Erythroblast (primary cell): ENCODE measurements at regions not wholly inside any gene's neighbourhood (a gene's known extent, or its start where the extent isn't known, plus 50 kb on each side); places are given as distances from the start of the nearest gene placed in this dataset.

ENCODE experiments used
- DNase-seq, 2 experiments: peaks; one replicate each; lab custom pipeline; 2025; lab: John Stamatoyannopoulos, UW
- GATA1 ChIP-seq: IDR thresholded peaks from 2 replicates; pipeline ENCODE4 v1.6.1; 2011; ENCODE audit warnings: low read depth, mild to moderate bottlenecking, control low read depth, low read length, moderate library complexity
- POLR2A ChIP-seq: IDR thresholded peaks from 2 replicates; pipeline ENCODE4 v1.6.1; 2011; ENCODE audit warnings: mild to moderate bottlenecking, low read length

DNA sequence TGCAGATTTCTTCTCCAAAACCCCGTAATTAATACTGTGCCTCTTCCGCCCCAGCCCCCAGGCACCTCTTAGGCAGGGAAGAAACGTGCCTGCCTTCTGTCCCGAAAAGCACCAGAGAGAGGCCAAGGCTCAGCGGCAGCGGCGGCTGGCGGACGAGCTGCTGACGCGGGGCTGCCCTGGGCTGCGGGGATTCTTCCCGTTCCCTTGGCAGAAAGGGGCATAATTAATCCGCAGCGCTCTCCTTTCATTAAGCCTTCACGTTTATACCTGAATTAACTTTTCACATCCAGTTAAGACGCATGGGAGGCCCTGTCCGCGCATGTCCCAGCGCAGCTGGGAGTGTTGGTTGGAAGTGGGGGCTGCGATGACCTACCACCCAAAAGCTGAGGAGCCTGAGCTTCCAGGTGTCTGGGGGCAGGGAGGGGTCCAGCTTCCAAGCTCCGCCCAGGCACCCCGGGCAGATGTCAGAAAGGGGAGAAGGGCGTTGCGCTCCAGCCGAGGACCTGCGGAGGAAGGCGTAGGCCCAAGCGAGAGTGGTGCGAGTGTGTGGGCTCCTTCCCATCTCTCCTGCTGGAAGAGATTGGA, 167.4 kb upstream of the LRFN2 start:
- DNase-seq: no peak
- TF ChIP-seq POLR2A (no peak), GATA1 (no peak)

DNA sequence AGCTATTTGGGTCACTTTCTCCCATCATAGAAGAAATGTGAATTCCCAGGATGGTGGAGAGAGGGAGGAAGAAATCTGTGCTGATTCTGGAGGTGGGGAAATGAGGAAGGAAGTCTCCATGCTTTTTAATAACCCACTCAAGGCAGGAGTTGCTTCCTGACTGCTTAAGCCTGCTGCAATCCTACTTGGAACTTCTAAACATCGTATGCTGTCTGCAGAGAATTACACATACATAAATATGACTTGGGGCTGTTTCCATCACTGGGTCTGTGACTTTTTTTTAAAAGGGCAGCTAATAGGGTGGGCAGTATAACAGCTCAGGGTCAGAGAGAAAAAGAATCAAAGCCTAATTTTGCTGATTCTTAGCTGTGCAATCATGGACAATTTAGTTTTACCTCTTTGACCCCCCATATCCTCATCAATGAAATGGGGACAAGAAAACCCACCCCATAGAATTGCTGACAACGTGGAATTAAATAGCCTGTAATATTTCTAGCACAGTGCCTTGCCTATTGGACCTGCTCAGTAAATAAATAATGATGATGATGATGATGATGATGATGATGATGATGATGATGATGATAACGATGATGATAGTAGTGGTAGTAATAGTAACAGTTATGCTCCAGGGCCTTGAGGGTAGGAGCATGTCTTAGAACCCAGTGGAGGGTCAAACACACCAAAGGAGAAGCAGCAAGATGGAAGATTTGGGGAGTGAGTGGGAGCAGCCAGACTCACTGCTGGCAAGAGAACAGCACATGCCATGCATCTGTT, 166.7 kb upstream of the LRFN2 start:
- TF ChIP-seq POLR2A: no peak
- TF ChIP-seq GATA1: no peak
- DNase-seq: no peak

DNA sequence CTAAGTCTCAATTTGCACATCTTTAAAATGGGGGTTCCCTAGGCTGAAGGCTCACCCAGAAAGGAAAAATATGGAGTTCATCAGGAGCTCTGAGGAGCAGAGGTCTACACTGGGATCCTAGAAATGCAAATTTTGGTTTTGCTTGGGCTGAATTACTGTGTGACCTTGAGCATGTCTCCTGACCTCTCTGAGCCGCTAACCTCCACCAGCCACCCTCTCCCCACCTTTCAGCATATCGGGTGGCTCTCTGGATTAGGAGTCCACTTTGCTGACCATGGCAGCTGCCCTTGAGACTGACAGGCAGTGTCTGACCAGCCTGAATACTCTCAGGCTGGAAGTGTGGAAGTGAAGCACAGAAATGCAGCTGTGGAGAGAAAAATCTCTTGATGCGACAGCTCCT, 165.9 kb upstream of the LRFN2 start:
- no peak for DNase-seq
- TF ChIP-seq GATA1 (no peak), POLR2A (no peak)

DNA sequence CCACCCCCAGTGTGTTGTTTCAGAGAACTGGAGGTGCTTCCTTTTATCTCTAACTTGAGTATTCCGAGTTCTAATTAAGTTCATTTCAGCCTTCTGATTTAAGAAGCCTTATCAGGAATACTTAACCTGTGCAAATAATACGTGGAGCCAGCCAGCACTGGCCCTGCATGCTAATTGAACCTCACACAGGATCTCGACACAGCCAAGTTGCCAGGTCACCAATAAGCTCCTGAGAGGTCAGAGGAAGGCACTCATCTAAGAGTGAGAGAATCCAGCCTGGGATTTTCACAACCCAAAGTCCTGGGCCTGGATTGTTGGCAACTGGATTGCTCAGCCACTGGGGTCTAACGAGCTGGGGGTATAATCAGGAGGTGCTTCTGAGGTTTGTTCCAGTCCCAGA, 157.7 kb upstream of the LRFN2 start:
- DNase-seq: no peak

DNA sequence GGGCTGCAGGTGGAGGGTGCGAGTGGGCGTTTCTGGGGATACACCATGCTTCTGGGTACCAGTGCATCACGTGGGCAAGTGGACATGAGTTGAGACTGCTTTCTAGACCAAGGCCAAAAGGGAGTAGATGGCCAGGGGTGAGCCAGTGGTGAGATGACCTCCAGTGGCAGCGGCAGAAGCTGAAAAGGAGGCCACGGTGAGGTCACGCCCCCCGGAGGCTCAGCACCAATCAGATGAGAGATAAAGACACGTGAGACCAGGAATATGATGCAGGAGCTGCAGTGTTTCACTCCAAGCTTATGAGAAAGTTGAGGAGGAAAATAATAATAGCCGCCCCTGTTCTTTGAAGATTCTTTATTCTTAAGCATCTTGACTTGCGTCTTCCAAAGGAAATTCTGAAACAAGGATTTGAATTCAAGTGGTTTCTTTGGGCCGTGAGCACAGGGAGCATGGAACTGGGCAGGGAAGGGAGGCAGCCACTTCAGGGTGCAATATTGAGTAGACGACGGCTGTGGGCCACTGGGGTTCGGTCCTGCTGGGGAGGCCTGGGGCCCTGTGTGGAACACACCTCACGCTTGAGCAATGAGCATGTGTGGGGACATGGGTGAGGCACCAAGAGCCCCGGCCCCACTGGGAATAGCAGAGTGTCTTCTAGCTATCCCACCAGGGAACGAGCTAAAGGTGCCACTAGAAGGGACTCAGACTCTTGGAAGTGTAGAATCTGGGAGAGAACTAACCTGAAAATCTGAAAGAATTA, 156.7 kb upstream of the LRFN2 start:
- TF ChIP-seq POLR2A (no peak), GATA1 (no peak)
- DNase-seq: peak; percentile 5 to 8

More for the DNA sequence above, 157.7 kb upstream of the LRFN2 start:
- TF ChIP-seq POLR2A (no peak), GATA1 (no peak)

DNA sequence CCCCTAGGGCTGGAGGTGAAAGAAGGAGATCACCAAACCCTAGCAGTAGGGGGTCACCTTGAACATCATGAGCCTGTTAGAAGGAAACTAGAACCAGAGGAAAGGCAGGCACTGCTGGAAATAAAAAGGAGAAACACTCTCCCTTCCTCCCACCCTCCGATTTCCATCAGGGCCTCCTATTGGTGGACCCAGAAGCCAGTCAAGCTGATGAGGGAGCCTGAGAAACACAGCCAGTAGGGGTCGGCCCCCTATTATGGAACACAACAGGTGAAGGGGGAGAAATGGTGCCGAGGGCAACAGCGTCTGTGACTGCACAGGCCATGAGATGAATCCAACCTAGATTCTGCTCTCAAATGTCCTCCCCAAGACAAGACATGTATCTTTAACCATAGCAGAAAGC, 156.1 kb upstream of the LRFN2 start:
- DNase-seq: peak in 1 of 2 experiments; percentile 12
- TF ChIP-seq POLR2A (no peak), GATA1 (no peak)

DNA sequence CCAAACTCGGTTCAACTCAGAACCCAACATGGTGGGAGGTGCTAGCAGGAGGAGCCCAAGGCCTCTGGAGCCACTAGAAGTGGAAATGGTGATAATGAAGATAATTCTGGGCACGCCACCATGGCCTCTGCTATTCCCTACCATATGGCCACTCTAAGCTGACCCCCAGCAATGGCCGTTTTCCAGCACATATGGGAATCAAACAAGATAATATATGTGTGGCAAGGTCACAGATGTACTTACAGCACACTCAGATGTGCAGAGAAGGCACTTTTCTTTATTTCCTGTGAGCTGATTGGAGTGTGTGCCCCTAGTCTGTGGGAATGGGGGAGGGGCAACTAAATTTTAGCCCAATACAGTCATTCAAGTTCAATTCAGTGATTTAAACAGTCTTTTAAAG, 153.4 kb upstream of the LRFN2 start:
- TF ChIP-seq GATA1: no peak
- no peak for TF ChIP-seq POLR2A
- DNase-seq: no peak

DNA sequence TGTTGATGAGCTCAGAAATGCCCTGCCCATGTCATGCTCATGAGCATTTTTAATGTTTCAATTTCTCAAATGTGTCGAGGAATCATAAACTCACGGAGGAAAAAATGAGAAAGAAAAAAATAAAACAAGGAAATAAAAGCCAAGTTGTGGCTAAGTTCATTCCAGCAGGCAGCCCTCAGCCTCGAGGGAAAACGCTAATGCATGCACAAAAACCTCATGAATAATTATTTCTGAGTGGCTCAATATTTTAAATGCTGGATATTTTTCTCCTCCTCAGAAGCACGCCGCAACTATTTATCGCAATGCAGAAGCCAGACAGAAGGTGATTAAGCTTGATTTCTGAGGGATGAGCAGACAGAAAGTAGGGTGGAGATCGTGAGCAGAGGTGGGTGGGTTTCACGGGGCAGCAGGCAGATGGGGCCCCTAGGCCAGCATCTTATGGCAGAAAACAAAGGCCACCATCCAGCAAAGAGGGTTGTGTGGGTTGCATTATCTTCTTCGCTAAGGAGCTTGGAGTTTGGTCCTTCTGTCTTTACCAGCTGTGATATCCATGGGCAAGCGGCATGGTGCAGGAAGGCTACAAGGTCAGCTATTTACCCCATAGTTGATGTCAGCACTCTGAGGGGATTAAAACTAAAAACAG, 151.5 kb upstream of the LRFN2 start:
- TF ChIP-seq POLR2A: no peak
- TF ChIP-seq GATA1: no peak
- no peak for DNase-seq

DNA sequence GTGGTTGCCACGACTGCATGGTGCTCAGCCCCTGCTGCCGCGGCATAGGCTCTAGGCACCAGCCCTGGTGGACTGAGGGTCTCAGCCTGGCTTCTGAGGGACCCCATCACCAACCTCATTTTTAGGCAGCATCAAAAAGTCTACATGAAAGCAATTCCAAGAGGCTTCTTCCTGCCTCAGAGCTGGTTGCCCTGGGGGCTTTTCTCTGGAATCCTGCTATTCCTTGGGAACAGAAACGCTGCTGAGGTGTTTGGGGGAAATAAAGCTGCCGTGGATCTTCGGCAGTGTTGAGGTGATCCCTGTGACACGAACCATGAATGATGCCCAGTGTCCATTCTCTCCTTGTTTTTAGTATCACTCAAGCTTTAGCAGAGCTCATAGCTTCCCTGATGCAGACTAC, 148.4 kb upstream of the LRFN2 start:
- no peak for DNase-seq
- no peak for TF ChIP-seq GATA1
- no peak for TF ChIP-seq POLR2A

DNA sequence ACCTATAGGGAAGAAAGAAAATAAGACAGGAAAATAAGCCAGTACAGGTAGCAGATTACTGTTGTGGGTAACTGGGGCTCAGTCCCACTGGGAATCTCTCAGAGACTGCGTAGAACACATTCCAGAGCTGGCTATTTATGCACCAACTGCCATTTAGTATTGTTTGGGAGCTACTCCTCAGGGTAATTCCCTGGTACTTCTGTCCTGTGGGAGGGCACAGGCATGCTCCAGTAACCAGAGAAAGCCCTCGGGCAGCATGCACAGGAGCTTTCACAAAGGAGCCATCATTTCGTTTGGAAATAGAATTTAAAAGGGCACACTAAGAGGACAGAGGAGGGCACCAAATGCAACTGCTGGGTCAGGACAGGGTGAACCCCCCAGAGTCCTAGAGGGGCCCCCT, 148.0 kb upstream of the LRFN2 start:
- no peak for TF ChIP-seq POLR2A
- no peak for TF ChIP-seq GATA1
- DNase-seq: no peak

DNA sequence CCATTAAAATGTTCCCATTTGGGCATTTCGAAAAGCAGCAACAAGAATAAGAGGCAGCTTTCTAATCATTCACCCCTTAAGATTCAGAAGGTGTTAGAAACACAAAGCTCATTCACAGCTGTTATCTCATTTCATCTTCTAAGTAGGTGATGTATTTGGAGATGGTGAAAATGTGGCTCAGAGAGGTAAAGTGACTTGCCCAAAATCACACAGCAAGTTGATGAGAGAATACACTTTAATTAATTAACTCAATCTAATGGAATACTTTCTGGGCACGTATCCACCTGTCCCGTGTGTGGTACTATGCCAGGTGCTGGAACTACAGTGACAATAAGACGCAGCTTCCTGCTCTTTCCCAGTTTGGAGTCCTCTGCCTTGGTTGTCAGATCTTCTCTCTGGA, 147.4 kb upstream of the LRFN2 start:
- DNase-seq: no peak
- no peak for TF ChIP-seq POLR2A
- no peak for TF ChIP-seq GATA1

DNA sequence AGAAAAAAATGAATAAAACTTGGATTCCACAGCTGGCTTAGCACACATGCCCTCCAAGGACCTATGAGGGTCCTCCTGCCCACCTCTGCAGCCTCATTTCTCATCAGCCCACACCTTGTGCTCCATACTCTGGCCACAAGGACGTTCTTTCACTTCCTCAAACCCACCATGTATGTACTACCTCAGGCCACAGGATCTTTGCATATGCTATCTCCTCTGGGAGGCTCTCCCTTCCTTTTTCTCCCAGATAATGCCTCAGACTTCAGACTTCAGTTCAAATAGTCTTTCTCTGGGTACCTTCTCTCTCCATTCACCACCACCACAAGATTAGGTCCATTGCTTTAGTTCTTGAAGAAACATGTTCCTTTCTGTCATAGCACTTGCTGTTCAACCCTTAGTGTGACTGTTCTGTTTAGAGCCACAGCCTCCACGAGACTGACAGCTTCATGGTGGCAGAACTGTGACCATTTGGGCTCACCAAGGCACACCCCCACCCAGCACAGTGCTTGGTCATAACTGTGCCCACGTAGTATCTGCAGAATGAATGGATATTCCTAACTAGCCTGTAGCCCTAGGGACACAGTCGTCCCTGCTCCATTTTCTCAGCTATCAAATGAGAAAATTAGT, 146.7 kb upstream of the LRFN2 start:
- DNase-seq: no peak
- TF ChIP-seq POLR2A (no peak), GATA1 (no peak)

DNA sequence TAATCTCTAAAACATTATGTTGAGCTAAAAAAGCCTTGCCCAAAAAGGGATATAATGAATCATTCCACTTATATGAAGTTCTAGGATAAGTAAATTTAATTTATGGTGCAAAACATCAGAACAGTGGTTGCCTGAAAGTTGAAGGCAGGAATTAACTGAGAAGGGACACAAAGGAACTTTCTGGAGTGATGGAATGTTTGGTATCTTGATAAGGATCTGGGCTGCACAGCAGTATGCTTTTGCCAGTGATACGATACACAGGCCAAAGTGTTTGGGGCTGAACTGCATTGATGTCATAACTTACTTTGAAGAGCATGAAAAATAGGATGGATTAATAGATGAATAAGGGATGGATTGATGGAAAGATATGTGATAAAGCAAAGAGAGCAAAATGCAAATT, 146.1 kb upstream of the LRFN2 start:
- DNase-seq: no peak
- no peak for TF ChIP-seq GATA1
- no peak for TF ChIP-seq POLR2A

DNA sequence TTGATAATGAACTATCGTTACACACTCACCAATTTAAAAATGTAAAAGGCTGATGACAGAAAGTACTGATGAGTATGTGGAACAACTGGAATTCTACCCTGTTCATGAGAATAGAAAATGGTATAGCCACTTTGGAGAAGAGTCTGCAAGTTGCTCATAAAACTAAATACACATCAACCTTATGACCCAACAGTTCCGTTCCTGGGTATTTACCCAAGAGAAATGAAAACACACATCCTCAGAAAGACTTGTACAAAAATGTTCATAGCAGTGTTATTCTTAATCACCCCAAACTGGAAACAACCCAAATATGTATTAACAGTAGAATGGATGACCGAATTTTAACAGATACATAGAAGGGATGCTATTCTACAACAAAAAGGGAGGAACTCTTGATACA, 145.7 kb upstream of the LRFN2 start:
- TF ChIP-seq GATA1 (no peak), POLR2A (no peak)
- DNase-seq: no peak
